K562 (cell line): ENCODE measurements at regions not wholly inside any gene's neighbourhood (a gene's known extent, or its start where the extent isn't known, plus 50 kb on each side); places are given as distances from the start of the nearest gene placed in this dataset.

Experiments used
- ATAC-seq: fragments of 200-7000 bp; cut with Tn5 transposase; 3 replicates; pipeline ENCODE4 v1.9.1; 2020; ENCODE audit warnings: moderate library complexity
- BruUV-seq: library from RNA; stranded (reverse); fragments of 400-500 nt; replicated peaks from 2 replicates; lab custom pipeline; 2021; lab: Mats Ljungman, UMichigan
- CTCF ChIA-PET: fragments of 300-600 bp; formaldehyde crosslinking; extraction: SDS; loops from one replicate; lab custom pipeline; 2021; ENCODE audit warnings: low intra/inter-chr PET ratio; lab: Yijun Ruan, JAX
- POLR2A ChIA-PET: fragments of 300-600, 350-650 bp; sonication (Branson Sonifier 250); formaldehyde crosslinking; extraction: SDS; loops from one replicate; lab custom pipeline; 2021; ENCODE audit warnings: antibody characterized with exemption, inconsistent platforms; lab: Yijun Ruan, JAX
- DNase-seq, 4 experiments: peaks; one replicate each; pipeline versions ENCODE4 v3.0.0 to v3.0.0-alpha.2; 2011 to 2018; ENCODE audit warnings: low spot score in 3 of 4, mixed read lengths in 3 of 4; ENCODE audit errors: extremely low read depth in 1 of 4
- FAIRE-seq: peaks from 2 replicates; lab custom pipeline; 2011; peaks lifted over from hg19 to GRCh38; lab: Jason Lieb, UNC
- H2AFZ ChIP-seq: 2 replicates; pipeline ENCODE4 v1.6.0; 2011; ENCODE audit warnings: low read depth, low read length, control low read depth, inconsistent platforms
- H3K27ac ChIP-seq: fragments of 200-600 bp; 3 replicates; pipeline ENCODE4 v1.8.0; 2011; ENCODE audit warnings: low read depth, mild to moderate bottlenecking, control low read depth, inconsistent platforms, low read length, moderate library complexity, mixed read lengths; ENCODE audit errors: extremely low read depth
- H3K27me3 ChIP-seq, 2 experiments: fragments of 300-600 bp in 1 of 2; 2 replicates in 1 of 2; 3 replicates in 1 of 2; pipeline versions ENCODE4 v1.6.0 to v1.8.0; 2011; ENCODE audit warnings: inconsistent platforms in 2 of 2, low read length in 2 of 2, mild to moderate bottlenecking in 1 of 2, mixed read lengths in 1 of 2, moderate library complexity in 1 of 2; ENCODE audit not compliant: control insufficient read depth in 2 of 2, insufficient read depth in 2 of 2
- H3K36me3 ChIP-seq: fragments of 300-600 bp; 3 replicates; pipeline ENCODE4 v1.8.0; 2011; ENCODE audit warnings: mild to moderate bottlenecking, low read length, inconsistent platforms; ENCODE audit not compliant: control insufficient read depth, insufficient read depth
- H3K4me1 ChIP-seq, 2 experiments: fragments of 200-600 bp in 1 of 2; replicated peaks in 1 of 2; 2 replicates in 1 of 2; 3 replicates in 1 of 2; pipeline versions ENCODE4 v1.5.1 to v1.8.0; 2011; ENCODE audit warnings: inconsistent platforms in 2 of 2, low read length in 2 of 2, mild to moderate bottlenecking in 1 of 2, mixed read lengths in 1 of 2, moderate library complexity in 1 of 2; ENCODE audit not compliant: control insufficient read depth in 2 of 2, insufficient read depth in 2 of 2
- H3K4me2 ChIP-seq: 2 replicates; pipeline ENCODE4 v1.6.1; 2011; ENCODE audit warnings: low read length, control low read depth, inconsistent platforms, mixed read lengths; ENCODE audit not compliant: insufficient read depth
- H3K4me3 ChIP-seq: fragments of 200-600 bp; sonication (generic), shearing (Covaris generic); 2 replicates; pipeline ENCODE4 v1.5.1; 2016; ENCODE audit warnings: control low read depth, inconsistent platforms
- H3K79me2 ChIP-seq: fragments of 200-600 bp; 3 replicates; pipeline ENCODE4 v1.8.0; 2011; ENCODE audit warnings: low read length, inconsistent platforms; ENCODE audit not compliant: control insufficient read depth, insufficient read depth
- H3K9ac ChIP-seq, 2 experiments: 2 replicates each; pipeline versions ENCODE4 v1.6.0 to v1.6.1; 2011; ENCODE audit warnings: low read depth in 2 of 2, low read length in 2 of 2, control low read depth in 1 of 2, inconsistent platforms in 1 of 2, mild to moderate bottlenecking in 1 of 2, mixed read lengths in 1 of 2; ENCODE audit not compliant: insufficient read depth in 1 of 2
- H3K9me1 ChIP-seq: one replicate; pipeline ENCODE4 v1.6.0; 2011; ENCODE audit warnings: inconsistent platforms, mild to moderate bottlenecking, low read length, moderate library complexity; ENCODE audit not compliant: control insufficient read depth, insufficient read depth
- H3K9me3 ChIP-seq: replicated peaks from 2 replicates; pipeline ENCODE4 v1.5.1; 2011; ENCODE audit warnings: low read depth, low read length, inconsistent platforms; ENCODE audit not compliant: control insufficient read depth, insufficient read depth
- H4K20me1 ChIP-seq: replicated peaks from 2 replicates; pipeline ENCODE4 v1.6.1; 2011; ENCODE audit warnings: low read length, inconsistent platforms, mixed read lengths; ENCODE audit not compliant: control insufficient read depth, insufficient read depth
- ATF1 ChIP-seq, 2 experiments: fragments of 450-650 bp in 1 of 2; IDR thresholded peaks; 2 replicates each; pipeline ENCODE4 v1.6.1; 2016; ENCODE audit warnings: missing compliant biosample characterization in 1 of 2, missing genetic modification characterization in 1 of 2
- ELF1 ChIP-seq: fragments of 200-800 bp; sonication (Bioruptor generic); IDR thresholded peaks from 2 replicates; pipeline ENCODE4 v1.6.1; 2016; ENCODE audit warnings: missing genetic modification characterization, missing compliant biosample characterization
- MBD2 ChIP-seq: sonication (generic); IDR thresholded peaks from 2 replicates; pipeline ENCODE4 v1.6.1; 2016; ENCODE audit warnings: low read depth, borderline replicate concordance
- NONO ChIP-seq, 2 experiments: fragments of 200-400 bp in 1 of 2; fragments of 450-650 bp in 1 of 2; formaldehyde crosslinking in 1 of 2; IDR thresholded peaks; 2 replicates each; pipeline ENCODE4 v1.6.1; 2017; ENCODE audit warnings: low read depth in 2 of 2, mild to moderate bottlenecking in 2 of 2, moderate library complexity in 2 of 2, low read length in 1 of 2
- XRCC3 ChIP-seq: fragments of 450-650 bp; IDR thresholded peaks from 2 replicates; pipeline ENCODE4 v1.6.1; 2017; ENCODE audit warnings: mild to moderate bottlenecking, moderate library complexity
- YY1 ChIP-seq, 3 experiments: IDR thresholded peaks; 2 replicates each; pipeline ENCODE4 v1.6.1; 2011; ENCODE audit warnings: low read length in 2 of 3, mild to moderate bottlenecking in 2 of 3, moderate library complexity in 2 of 3, borderline replicate concordance in 1 of 3, control low read depth in 1 of 3, low read depth in 1 of 3; ENCODE audit not compliant: insufficient read depth in 3 of 3, insufficient replicate concordance in 2 of 3, control insufficient read depth in 1 of 3, insufficient read length in 1 of 3; ENCODE audit errors: extremely low read depth in 1 of 3
- ZNF140 ChIP-seq: fragments of 250-450 bp; sonication (Bioruptor Pico); IDR thresholded peaks from 2 replicates; pipeline ENCODE4 v1.8.0; 2021; ENCODE audit warnings: moderate library complexity, mild to moderate bottlenecking, inconsistent platforms
- ZNF316 ChIP-seq: fragments of 450-650 bp; IDR thresholded peaks from 2 replicates; pipeline ENCODE4 v1.6.1; 2016
- ZSCAN32 ChIP-seq: fragments of 450-650 bp; formaldehyde crosslinking; IDR thresholded peaks from 2 replicates; pipeline ENCODE4 v1.4.0; 2020; ENCODE audit warnings: mild to moderate bottlenecking, moderate library complexity
- WGBS: fragments of 100-300 bp; shearing (Covaris generic); methylation state at CpG from one replicate; pipeline ENCODE4 v1.1.6; 2016; ENCODE audit warnings: low coverage, mixed read lengths; ENCODE audit not compliant: insufficient coverage; ENCODE audit errors: missing lambda C conversion rate; 5-methylcytosine and 5-hydroxymethylcytosine counted together
- in situ Hi-C: fragments of 300-500 bp; cut with MboI; formaldehyde crosslinking; loops from 4 replicates; pipeline ENCODE4 v1.15.0; 2018; ENCODE audit warnings: inconsistent platforms, mixed read lengths
- intact Hi-C: fragments of 100-400 bp; cut with micrococcal nuclease; formaldehyde crosslinking; loops from 2 replicates; pipeline ENCODE4 v1.14.2; 2022
- TF ChIP-seq, protein P1 (sequence below): fragments of 450-650 bp; IDR thresholded peaks from 2 replicates; pipeline ENCODE4 v1.6.1; 2017; ENCODE audit warnings: antibody characterized with exemption, mild to moderate bottlenecking

DNA sequence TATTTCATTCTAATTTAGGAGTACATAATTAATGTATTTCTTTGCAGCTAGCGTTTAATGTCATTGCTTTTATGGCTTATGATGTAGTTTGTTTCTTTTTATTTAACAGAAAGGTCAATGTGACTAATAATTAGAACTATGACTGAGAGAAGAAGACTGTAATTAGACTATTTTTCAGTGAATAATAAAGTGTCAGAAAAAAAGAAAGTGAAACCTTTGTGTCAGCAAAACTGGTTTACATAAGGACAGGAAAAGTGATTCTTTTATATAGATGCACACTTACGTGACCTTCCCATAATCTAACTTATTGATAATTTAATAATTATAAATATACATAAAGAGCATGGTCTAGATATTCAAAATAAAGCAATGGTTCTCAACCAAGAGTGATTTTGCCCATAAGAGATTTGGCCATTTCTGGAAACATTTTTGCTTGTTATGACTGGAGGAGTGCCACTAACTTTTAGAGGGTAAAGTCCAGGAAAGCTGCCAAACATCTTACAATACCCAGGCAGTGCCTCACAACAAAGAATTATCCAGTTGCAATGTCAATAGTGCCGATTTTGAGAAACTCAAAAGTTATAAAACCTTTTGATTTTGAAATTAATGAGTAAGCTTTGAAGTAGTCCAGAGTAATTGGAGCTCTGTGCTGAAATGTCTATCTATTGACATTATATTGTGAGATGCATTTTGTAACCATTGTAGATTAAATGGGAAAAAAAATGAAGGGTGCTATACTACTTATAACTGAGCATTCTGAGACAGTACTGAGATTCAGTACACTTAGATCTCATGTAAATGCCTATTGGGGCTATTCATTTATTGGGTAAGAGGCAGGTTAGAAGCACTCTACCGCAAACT is 227.1 kb downstream of the C12orf50 start:
- H4K20me1 ChIP-seq, result no peaks in the 10 kb centered on the region
- H3K27me3 ChIP-seq, result no peaks in the 10 kb centered on the region
- H3K79me2 ChIP-seq, result no peaks in the 10 kb centered on the region
- FAIRE-seq (no peak), DNase-seq (no peak), ATAC-seq (no peak)
- no peak overlapping the region for H3K4me2 ChIP-seq
- POLR2A ChIA-PET, result no interaction called here
- no peak overlapping the region for H3K9ac ChIP-seq
- H3K27ac ChIP-seq, result no peak overlapping the region
- H3K4me1 ChIP-seq, result no peaks in the 10 kb centered on the region
- H2AFZ ChIP-seq, result no peak overlapping the region
- no peak overlapping the region for H3K4me3 ChIP-seq
- 1% methylated on average over 4 of the region's 4 CpGs for WGBS
- H3K36me3 ChIP-seq, result no peaks in the 10 kb centered on the region
- in situ Hi-C loops (no loop called here), intact Hi-C loops (no loop called here)
- CTCF ChIA-PET, result no interaction called here
- no peaks in the 10 kb centered on the region for H3K9me1 ChIP-seq
- H3K9me3 ChIP-seq, result no peaks in the 10 kb centered on the region
- no TSS peak for BruUV-seq
- no peak for TF ChIP-seq ELF1 (tag)
- TF ChIP-seq ZNF316, result 0 out of 2 replicates have a peak, but pooled peaks have one; percentile 2
- TF ChIP-seq, all 486 proteins: peak for 1

DNA sequence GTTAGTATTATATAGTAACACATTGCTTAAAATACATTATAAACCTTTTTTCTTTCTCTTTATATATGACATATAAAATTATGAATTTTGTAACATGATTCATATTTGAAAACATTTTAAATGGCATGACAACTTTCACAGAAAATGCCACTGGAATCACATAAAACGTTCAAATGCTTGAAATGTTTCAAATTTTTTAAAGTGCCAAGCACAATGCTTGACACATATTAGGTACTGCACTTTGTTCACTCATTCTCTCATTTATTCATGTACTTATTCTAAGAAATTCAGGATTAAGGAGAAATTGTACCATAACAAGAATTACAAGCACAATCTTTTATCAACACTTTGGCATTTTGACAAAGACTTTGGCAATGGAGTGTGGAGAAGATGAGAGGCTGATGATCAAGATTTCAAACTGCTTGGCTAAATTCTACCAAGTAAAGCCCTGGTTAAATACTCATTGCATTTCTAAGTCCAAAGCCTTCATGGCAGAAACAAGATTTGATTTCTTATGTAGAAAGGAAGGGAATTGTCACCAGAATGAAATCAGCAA is 232.2 kb downstream of the C12orf50 start:
- Histone ChIP-seq H3K9ac (no peak overlapping the region), H3K9me3 (no peaks in the 10 kb centered on the region), H3K27me3 (no peaks in the 10 kb centered on the region), H3K9me1 (no peaks in the 10 kb centered on the region), H3K4me3 (no peak overlapping the region), H2AFZ (no peak overlapping the region), H3K4me2 (no peak overlapping the region), H3K4me1 (no peaks in the 10 kb centered on the region), H3K36me3 (no peaks in the 10 kb centered on the region), H3K79me2 (no peaks in the 10 kb centered on the region), H3K27ac (no peak overlapping the region), H4K20me1 (no peaks in the 10 kb centered on the region)
- ATAC-seq (no peak), FAIRE-seq (no peak), DNase-seq (no peak)
- 0% methylated on average over 1 of the region's 1 CpG for WGBS
- in situ Hi-C loops (no loop called here), intact Hi-C loops (no loop called here)
- CTCF ChIA-PET, result no interaction called here
- BruUV-seq, result no TSS peak
- POLR2A ChIA-PET, result no interaction called here
- TF ChIP-seq MBD2, result no peak
- TF ChIP-seq ZSCAN32, result no peak
- TF ChIP-seq XRCC3, result no peak
- TF ChIP-seq ZNF140 (CRISPR knock-in tag), result no peak
- TF ChIP-seq, protein P1, sequence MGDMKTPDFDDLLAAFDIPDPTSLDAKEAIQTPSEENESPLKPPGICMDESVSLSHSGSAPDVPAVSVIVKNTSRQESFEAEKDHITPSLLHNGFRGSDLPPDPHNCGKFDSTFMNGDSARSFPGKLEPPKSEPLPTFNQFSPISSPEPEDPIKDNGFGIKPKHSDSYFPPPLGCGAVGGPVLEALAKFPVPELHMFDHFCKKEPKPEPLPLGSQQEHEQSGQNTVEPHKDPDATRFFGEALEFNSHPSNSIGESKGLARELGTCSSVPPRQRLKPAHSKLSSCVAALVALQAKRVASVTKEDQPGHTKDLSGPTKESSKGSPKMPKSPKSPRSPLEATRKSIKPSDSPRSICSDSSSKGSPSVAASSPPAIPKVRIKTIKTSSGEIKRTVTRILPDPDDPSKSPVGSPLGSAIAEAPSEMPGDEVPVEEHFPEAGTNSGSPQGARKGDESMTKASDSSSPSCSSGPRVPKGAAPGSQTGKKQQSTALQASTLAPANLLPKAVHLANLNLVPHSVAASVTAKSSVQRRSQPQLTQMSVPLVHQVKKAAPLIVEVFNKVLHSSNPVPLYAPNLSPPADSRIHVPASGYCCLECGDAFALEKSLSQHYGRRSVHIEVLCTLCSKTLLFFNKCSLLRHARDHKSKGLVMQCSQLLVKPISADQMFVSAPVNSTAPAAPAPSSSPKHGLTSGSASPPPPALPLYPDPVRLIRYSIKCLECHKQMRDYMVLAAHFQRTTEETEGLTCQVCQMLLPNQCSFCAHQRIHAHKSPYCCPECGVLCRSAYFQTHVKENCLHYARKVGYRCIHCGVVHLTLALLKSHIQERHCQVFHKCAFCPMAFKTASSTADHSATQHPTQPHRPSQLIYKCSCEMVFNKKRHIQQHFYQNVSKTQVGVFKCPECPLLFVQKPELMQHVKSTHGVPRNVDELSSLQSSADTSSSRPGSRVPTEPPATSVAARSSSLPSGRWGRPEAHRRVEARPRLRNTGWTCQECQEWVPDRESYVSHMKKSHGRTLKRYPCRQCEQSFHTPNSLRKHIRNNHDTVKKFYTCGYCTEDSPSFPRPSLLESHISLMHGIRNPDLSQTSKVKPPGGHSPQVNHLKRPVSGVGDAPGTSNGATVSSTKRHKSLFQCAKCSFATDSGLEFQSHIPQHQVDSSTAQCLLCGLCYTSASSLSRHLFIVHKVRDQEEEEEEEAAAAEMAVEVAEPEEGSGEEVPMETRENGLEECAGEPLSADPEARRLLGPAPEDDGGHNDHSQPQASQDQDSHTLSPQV, result no peak
- no peak for TF ChIP-seq ATF1 (CRISPR knock-in tag; IDR thresholded peaks at IDR 0.05)
- TF ChIP-seq ATF1 (tag; IDR thresholded peaks at IDR 0.05), result no peak
- TF ChIP-seq NONO (IDR thresholded peaks at IDR 0.05; ENCODE audit: low read depth in 2 of 2, low read length in 1 of 2), result no peak
- TF ChIP-seq YY1 (IDR thresholded peaks at IDR 0.05; ENCODE audit: borderline replicate concordance in 1 of 3, control insufficient read depth in 1 of 3, extremely low read depth in 1 of 3, insufficient read depth in 3 of 3, insufficient read length in 1 of 3, insufficient replicate concordance in 2 of 3, low read depth in 1 of 3, low read length in 2 of 3), result no peak
